HCT116 (cell line): ENCODE measurements at regions not wholly inside any gene's neighbourhood (a gene's known extent, or its start where the extent isn't known, plus 50 kb on each side); places are given as distances from the start of the nearest gene placed in this dataset.

Experiments
- CEBPB ChIP-seq: IDR thresholded peaks from 2 replicates; pipeline ENCODE4 v1.6.1; 2012; ENCODE audit warnings: low read depth
- CTCF ChIP-seq, 3 experiments: fragments of 200-600 bp in 1 of 3; sonication (generic) in 1 of 3; IDR thresholded peaks in 2 of 3; conservative IDR thresholded peaks in 1 of 3; 2 replicates each; pipeline ENCODE4 v1.5.1; 2012 to 2017; ENCODE audit warnings: low read depth in 2 of 3, low read length in 2 of 3, antibody characterized with exemption in 1 of 3, borderline replicate concordance in 1 of 3, control low read depth in 1 of 3, mild to moderate bottlenecking in 1 of 3, mixed read lengths in 1 of 3, mixed run types in 1 of 3, moderate library complexity in 1 of 3; ENCODE audit not compliant: insufficient read depth in 1 of 3
- EGR1 ChIP-seq: IDR thresholded peaks from 2 replicates; pipeline ENCODE4 v1.6.1; 2012; ENCODE audit warnings: low read depth
- EZH2 ChIP-seq: fragments of 200-600 bp; sonication (generic); IDR thresholded peaks from 2 replicates; pipeline ENCODE4 v1.6.1; 2017; ENCODE audit warnings: antibody characterized with exemption, mixed run types
- JUND ChIP-seq: IDR thresholded peaks from 2 replicates; pipeline ENCODE4 v1.6.1; 2012
- MAX ChIP-seq: IDR thresholded peaks from 2 replicates; pipeline ENCODE4 v1.6.1; 2012
- POLR2A ChIP-seq: IDR thresholded peaks from 2 replicates; pipeline ENCODE4 v1.7.0; 2011; ENCODE audit warnings: borderline replicate concordance; ENCODE audit not compliant: insufficient read depth, insufficient read length; ENCODE audit errors: extremely low read depth
- RAD21 ChIP-seq: IDR thresholded peaks from 2 replicates; pipeline ENCODE4 v1.6.1; 2012; ENCODE audit warnings: low read depth, mild to moderate bottlenecking
- REST ChIP-seq: IDR thresholded peaks from 2 replicates; pipeline ENCODE4 v1.6.1; 2012; ENCODE audit warnings: low read depth
- SIN3A ChIP-seq: IDR thresholded peaks from 2 replicates; pipeline ENCODE4 v1.6.1; 2012; ENCODE audit warnings: low read depth
- TCF7L2 ChIP-seq: IDR thresholded peaks from 2 replicates; pipeline ENCODE4 v1.7.0; 2011; ENCODE audit warnings: borderline replicate concordance, inconsistent platforms; ENCODE audit not compliant: insufficient read depth, insufficient read length; ENCODE audit errors: extremely low read depth
- YY1 ChIP-seq: IDR thresholded peaks from 2 replicates; pipeline ENCODE4 v1.6.1; 2011; ENCODE audit warnings: low read length, low read depth, moderate library complexity, mild to moderate bottlenecking; ENCODE audit not compliant: insufficient replicate concordance; ENCODE audit errors: extremely low read depth
- ZBTB33 ChIP-seq: IDR thresholded peaks from 2 replicates; pipeline ENCODE4 v1.6.1; 2011; ENCODE audit warnings: mild to moderate bottlenecking, low read length, moderate library complexity; ENCODE audit not compliant: insufficient replicate concordance; ENCODE audit errors: extremely low read depth
- ZFX ChIP-seq: fragments of 450-650 bp; IDR thresholded peaks from 2 replicates; pipeline ENCODE4 v1.6.1; 2017

- TF ChIP-seq CTCF (IDR thresholded peaks at IDR 0.05 in 2 of 3, conservative IDR thresholded peaks at IDR 0.05 in 1 of 3; ENCODE audit: borderline replicate concordance in 1 of 3, insufficient read depth in 1 of 3, low read depth in 2 of 3, low read length in 2 of 3) (no peak), CEBPB (no peak), POLR2A (no peak), TCF7L2 (no peak), EZH2 (no peak), ZFX (no peak), MAX (no peak), SIN3A (no peak), EGR1 (no peak), REST (no peak), YY1 (no peak), JUND (no peak), ZBTB33 (no peak), RAD21 (no peak)
These were observed 50.5 kb upstream of the PCAT7 start for GRCh38 chr9:94504358-94504757.
